ENCODE measurements at regions not wholly inside any gene's neighbourhood (a gene's known extent, or its start where the extent isn't known, plus 50 kb on each side); places are given as distances from the start of the nearest gene placed in this dataset.

DNA sequence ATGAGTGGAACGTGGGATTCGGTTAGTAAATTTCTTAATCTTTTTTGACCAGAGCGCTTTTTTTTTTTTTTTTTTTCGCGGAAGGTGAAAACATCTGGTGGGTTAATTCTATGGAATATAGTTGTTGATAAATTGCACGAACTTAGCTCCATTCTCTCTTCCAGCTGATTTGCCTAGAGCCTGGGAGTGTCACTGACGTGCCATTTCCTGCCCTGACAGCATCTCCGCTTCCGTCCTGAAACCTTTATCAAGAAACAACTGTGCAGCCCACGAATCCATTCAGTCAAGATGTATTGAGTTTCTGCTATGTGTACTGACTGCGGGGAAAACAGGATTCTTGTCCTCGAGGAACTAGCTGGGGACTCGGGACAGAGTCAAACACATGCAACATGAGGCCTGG is 59.5 kb upstream of the TGM3 start:
- H3K9me3 Mint-ChIP-seq (ENCODE audit: unreplicated experiment): no peaks in the 10 kb centered on the region
- H3K4me1 Mint-ChIP-seq (ENCODE audit: insufficient read depth, unreplicated experiment): peaks cover 17% of the 10 kb centered on the region
- ChIA-PET POLR2A (interaction anchor here (0.6 to 2.2 kb wide), 28 partner anchors 9 to 416 kb away, joined by 3 to 15 read pairs (median 4); partner anchors contain the start of genes NOP56 and SNRPB), CTCF (interaction anchor here (0.5 to 2.9 kb wide), 77 partner anchors 9 to 850 kb away, joined by 3 to 49 read pairs (median 4); partner anchors contain the start of genes SNRPB and TGM3)
- TF ChIP-seq, protein P1, sequence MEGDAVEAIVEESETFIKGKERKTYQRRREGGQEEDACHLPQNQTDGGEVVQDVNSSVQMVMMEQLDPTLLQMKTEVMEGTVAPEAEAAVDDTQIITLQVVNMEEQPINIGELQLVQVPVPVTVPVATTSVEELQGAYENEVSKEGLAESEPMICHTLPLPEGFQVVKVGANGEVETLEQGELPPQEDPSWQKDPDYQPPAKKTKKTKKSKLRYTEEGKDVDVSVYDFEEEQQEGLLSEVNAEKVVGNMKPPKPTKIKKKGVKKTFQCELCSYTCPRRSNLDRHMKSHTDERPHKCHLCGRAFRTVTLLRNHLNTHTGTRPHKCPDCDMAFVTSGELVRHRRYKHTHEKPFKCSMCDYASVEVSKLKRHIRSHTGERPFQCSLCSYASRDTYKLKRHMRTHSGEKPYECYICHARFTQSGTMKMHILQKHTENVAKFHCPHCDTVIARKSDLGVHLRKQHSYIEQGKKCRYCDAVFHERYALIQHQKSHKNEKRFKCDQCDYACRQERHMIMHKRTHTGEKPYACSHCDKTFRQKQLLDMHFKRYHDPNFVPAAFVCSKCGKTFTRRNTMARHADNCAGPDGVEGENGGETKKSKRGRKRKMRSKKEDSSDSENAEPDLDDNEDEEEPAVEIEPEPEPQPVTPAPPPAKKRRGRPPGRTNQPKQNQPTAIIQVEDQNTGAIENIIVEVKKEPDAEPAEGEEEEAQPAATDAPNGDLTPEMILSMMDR (IDR thresholded peaks at IDR 0.05; ENCODE audit: unreplicated experiment): no peak
- intact Hi-C loops (cut with micrococcal nuclease): loop anchor here (10.0 kb wide), 1 partner anchor 109 kb away; no protein-coding TSS in a partner anchor
- peak; percentile 12 for DNase-seq (ENCODE audit: unreplicated experiment)
- H3K4me3 Mint-ChIP-seq (ENCODE audit: unreplicated experiment): no peak overlapping the region
- peaks cover 37% of the 10 kb centered on the region for H3K27me3 Mint-ChIP-seq (ENCODE audit: insufficient read depth, unreplicated experiment)
- no peak overlapping the region for H3K27ac Mint-ChIP-seq (ENCODE audit: low read depth, unreplicated experiment)
- BruUV-seq (replicated peaks): no TSS peak
- no peaks in the 10 kb centered on the region for H3K36me3 Mint-ChIP-seq (ENCODE audit: insufficient read depth, unreplicated experiment)

DNA sequence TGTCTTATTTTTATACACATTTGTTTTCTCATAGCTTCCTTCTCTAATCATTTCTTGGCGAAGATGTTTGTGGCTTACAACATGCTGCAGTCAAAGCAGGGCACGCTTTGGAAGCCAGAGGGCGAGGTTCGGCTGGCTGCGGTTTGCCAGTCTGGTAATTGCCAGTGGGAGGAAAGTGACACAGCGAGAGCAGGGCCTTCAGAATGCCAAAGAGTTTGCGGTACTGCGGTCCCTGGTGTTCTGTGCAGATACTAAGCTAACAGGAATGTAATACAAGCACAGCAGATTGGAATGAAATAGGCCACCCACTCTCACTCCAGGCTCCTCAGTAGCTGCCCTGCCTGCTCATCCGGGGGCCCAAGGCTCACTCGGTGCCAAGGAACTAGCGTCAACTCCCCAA is 58.7 kb upstream of the TGM3 start:
- H3K9me3 Mint-ChIP-seq (ENCODE audit: unreplicated experiment): no peaks in the 10 kb centered on the region
- CTCF ChIA-PET: interaction anchor here (0.6 to 2.9 kb wide), 57 partner anchors 11 to 1965 kb away, joined by 3 to 49 read pairs (median 5); partner anchors contain the start of genes SNRPB and TGM3

GRCh38 chr20:2238601-2239000 is 57.2 kb upstream of the TGM3 start:
- BruUV-seq (replicated peaks): no TSS peak
- no peak for DNase-seq (ENCODE audit: unreplicated experiment)
- TF ChIP-seq, protein P1 (IDR thresholded peaks at IDR 0.05; ENCODE audit: unreplicated experiment): no peak
- Mint-ChIP-seq H3K27ac (ENCODE audit: low read depth, unreplicated experiment) (no peak overlapping the region), H3K4me1 (ENCODE audit: insufficient read depth, unreplicated experiment) (peaks cover 17% of the 10 kb centered on the region), H3K9me3 (ENCODE audit: unreplicated experiment) (no peaks in the 10 kb centered on the region), H3K4me3 (ENCODE audit: unreplicated experiment) (no peak overlapping the region), H3K27me3 (ENCODE audit: insufficient read depth, unreplicated experiment) (peaks cover 42% of the 10 kb centered on the region), H3K36me3 (ENCODE audit: insufficient read depth, unreplicated experiment) (no peaks in the 10 kb centered on the region)
- CTCF ChIA-PET: interaction anchor here (0.5 to 2.9 kb wide), 8 partner anchors 31 to 1055 kb away, joined by 3 to 34 read pairs (median 3); partner anchors contain the start of gene ZNF343
- POLR2A ChIA-PET: interaction anchor here (0.6 kb wide), 1 partner anchor 99 kb away, joined by 3 read pairs; no protein-coding TSS in a partner anchor
- intact Hi-C loops (cut with micrococcal nuclease): loop anchor here (10.0 kb wide), 1 partner anchor 106 kb away; no protein-coding TSS in a partner anchor

More for the DNA sequence above, 58.7 kb upstream of the TGM3 start:
- Mint-ChIP-seq H3K36me3 (ENCODE audit: insufficient read depth, unreplicated experiment) (no peaks in the 10 kb centered on the region), H3K27ac (ENCODE audit: low read depth, unreplicated experiment) (no peak overlapping the region), H3K27me3 (ENCODE audit: insufficient read depth, unreplicated experiment) (peaks cover 42% of the 10 kb centered on the region), H3K4me1 (ENCODE audit: insufficient read depth, unreplicated experiment) (peaks cover 17% of the 10 kb centered on the region), H3K4me3 (ENCODE audit: unreplicated experiment) (no peak overlapping the region)
- TF ChIP-seq, protein P1 (IDR thresholded peaks at IDR 0.05; ENCODE audit: unreplicated experiment): peak; percentile 13
- no TSS peak for BruUV-seq (replicated peaks)
- DNase-seq (ENCODE audit: unreplicated experiment): peak; percentile 89
- POLR2A ChIA-PET: interaction anchor here (0.7 to 2.2 kb wide), 22 partner anchors 8 to 416 kb away, joined by 3 to 15 read pairs (median 4); partner anchors contain the start of genes NOP56 and SNRPB
- intact Hi-C loops (cut with micrococcal nuclease): loop anchor here (10.0 kb wide), 1 partner anchor 108 kb away; no protein-coding TSS in a partner anchor

GRCh38 chr20:2240835-2241234 is 55.0 kb upstream of the TGM3 start:
- peaks cover 38% of the 10 kb centered on the region for H3K27me3 Mint-ChIP-seq (ENCODE audit: insufficient read depth, unreplicated experiment)
- H3K4me3 Mint-ChIP-seq (ENCODE audit: unreplicated experiment): no peak overlapping the region
- BruUV-seq (replicated peaks): no TSS peak
- POLR2A ChIA-PET: no interaction called here
- TF ChIP-seq, protein P1 (IDR thresholded peaks at IDR 0.05; ENCODE audit: unreplicated experiment): no peak
- H3K27ac Mint-ChIP-seq (ENCODE audit: low read depth, unreplicated experiment): no peak overlapping the region
- H3K36me3 Mint-ChIP-seq (ENCODE audit: insufficient read depth, unreplicated experiment): no peaks in the 10 kb centered on the region
- DNase-seq (ENCODE audit: unreplicated experiment): no peak
- no peaks in the 10 kb centered on the region for H3K9me3 Mint-ChIP-seq (ENCODE audit: unreplicated experiment)
- CTCF ChIA-PET: interaction anchor here (0.6 to 1.8 kb wide), 3 partner anchors 10 to 163 kb away, joined by 3 to 5 read pairs (median 4); no protein-coding TSS in a partner anchor
- H3K4me1 Mint-ChIP-seq (ENCODE audit: insufficient read depth, unreplicated experiment): peaks cover 17% of the 10 kb centered on the region
- intact Hi-C loops (cut with micrococcal nuclease): no loop called here

All from MCF 10A (cell line).